ENCODE measurements at regions not wholly inside any gene's neighbourhood (a gene's known extent, or its start where the extent isn't known, plus 50 kb on each side); places are given as distances from the start of the nearest gene placed in this dataset.

GRCh38 chr7:65509368-65510186 lies 135.9 kb downstream of the ZNF92 start (continued):
- TF ChIP-seq, protein P1, sequence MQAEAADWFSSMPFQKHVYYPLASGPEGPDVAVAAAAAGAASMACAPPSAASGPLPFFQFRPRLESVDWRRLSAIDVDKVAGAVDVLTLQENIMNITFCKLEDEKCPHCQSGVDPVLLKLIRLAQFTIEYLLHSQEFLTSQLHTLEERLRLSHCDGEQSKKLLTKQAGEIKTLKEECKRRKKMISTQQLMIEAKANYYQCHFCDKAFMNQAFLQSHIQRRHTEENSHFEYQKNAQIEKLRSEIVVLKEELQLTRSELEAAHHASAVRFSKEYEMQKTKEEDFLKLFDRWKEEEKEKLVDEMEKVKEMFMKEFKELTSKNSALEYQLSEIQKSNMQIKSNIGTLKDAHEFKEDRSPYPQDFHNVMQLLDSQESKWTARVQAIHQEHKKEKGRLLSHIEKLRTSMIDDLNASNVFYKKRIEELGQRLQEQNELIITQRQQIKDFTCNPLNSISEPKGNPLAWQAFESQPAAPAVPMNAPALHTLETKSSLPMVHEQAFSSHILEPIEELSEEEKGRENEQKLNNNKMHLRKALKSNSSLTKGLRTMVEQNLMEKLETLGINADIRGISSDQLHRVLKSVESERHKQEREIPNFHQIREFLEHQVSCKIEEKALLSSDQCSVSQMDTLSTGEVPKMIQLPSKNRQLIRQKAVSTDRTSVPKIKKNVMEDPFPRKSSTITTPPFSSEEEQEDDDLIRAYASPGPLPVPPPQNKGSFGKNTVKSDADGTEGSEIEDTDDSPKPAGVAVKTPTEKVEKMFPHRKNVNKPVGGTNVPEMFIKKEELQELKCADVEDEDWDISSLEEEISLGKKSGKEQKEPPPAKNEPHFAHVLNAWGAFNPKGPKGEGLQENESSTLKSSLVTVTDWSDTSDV (CRISPR knock-in tag; IDR thresholded peaks at IDR 0.05): no peak
- TF ChIP-seq ARID4A (CRISPR knock-in tag; IDR thresholded peaks at IDR 0.05; ENCODE audit: borderline replicate concordance): peak; percentile 23; the same call in 1 of the 2 replicates
- no peak for TF ChIP-seq ZNF20 (CRISPR knock-in tag; IDR thresholded peaks at IDR 0.05)
- TF ChIP-seq ZNF329 (CRISPR knock-in tag; IDR thresholded peaks at IDR 0.05; ENCODE audit: low read depth): no peak
- no peak for TF ChIP-seq ZNF737 (CRISPR knock-in tag; IDR thresholded peaks at IDR 0.05; ENCODE audit: borderline replicate concordance)
- TF ChIP-seq, protein P2, sequence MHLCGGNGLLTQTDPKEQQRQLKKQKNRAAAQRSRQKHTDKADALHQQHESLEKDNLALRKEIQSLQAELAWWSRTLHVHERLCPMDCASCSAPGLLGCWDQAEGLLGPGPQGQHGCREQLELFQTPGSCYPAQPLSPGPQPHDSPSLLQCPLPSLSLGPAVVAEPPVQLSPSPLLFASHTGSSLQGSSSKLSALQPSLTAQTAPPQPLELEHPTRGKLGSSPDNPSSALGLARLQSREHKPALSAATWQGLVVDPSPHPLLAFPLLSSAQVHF (CRISPR knock-in tag; IDR thresholded peaks at IDR 0.05): no peak
- peak; percentile 75 for TF ChIP-seq KMT2B (CRISPR knock-in tag; IDR thresholded peaks at IDR 0.05)
- TF ChIP-seq HNRNPL (IDR thresholded peaks at IDR 0.05; ENCODE audit: low read depth, low read length): peak; percentile 63
- TF ChIP-seq NFKB2 (CRISPR knock-in tag; IDR thresholded peaks at IDR 0.05; ENCODE audit: borderline replicate concordance): no peak; the same call in 1 of the 2 replicates
- TF ChIP-seq YEATS4 (CRISPR knock-in tag; IDR thresholded peaks at IDR 0.05; ENCODE audit: borderline replicate concordance): peak; percentile 22; the same call in 1 of the 2 replicates
- TF ChIP-seq ZFP1 (CRISPR knock-in tag; IDR thresholded peaks at IDR 0.05): no peak
- TF ChIP-seq RBM39 (IDR thresholded peaks at IDR 0.05; ENCODE audit: low read depth, low read length, poor library complexity, severe bottlenecking): peak; percentile 50
- TF ChIP-seq FOSL2 (CRISPR knock-in tag; IDR thresholded peaks at IDR 0.05): no peak
- peak; percentile 55 for TF ChIP-seq ZFY (CRISPR knock-in tag; IDR thresholded peaks at IDR 0.05)
- no peak for TF ChIP-seq ZNF713 (CRISPR knock-in tag; IDR thresholded peaks at IDR 0.05)
- no peak for TF ChIP-seq NONO (IDR thresholded peaks at IDR 0.05)
- no peak for TF ChIP-seq NONO (CRISPR knock-in tag; conservative IDR thresholded peaks at IDR 0.05)
- no peak for TF ChIP-seq ZSCAN12 (CRISPR knock-in tag; IDR thresholded peaks at IDR 0.05)
- TF ChIP-seq, protein P3, sequence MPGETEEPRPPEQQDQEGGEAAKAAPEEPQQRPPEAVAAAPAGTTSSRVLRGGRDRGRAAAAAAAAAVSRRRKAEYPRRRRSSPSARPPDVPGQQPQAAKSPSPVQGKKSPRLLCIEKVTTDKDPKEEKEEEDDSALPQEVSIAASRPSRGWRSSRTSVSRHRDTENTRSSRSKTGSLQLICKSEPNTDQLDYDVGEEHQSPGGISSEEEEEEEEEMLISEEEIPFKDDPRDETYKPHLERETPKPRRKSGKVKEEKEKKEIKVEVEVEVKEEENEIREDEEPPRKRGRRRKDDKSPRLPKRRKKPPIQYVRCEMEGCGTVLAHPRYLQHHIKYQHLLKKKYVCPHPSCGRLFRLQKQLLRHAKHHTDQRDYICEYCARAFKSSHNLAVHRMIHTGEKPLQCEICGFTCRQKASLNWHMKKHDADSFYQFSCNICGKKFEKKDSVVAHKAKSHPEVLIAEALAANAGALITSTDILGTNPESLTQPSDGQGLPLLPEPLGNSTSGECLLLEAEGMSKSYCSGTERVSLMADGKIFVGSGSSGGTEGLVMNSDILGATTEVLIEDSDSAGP (CRISPR knock-in tag; IDR thresholded peaks at IDR 0.05; ENCODE audit: borderline replicate concordance): no peak
